ENCODE measurements at regions not wholly inside any gene's neighbourhood (a gene's known extent, or its start where the extent isn't known, plus 50 kb on each side); places are given as distances from the start of the nearest gene placed in this dataset.

DNA sequence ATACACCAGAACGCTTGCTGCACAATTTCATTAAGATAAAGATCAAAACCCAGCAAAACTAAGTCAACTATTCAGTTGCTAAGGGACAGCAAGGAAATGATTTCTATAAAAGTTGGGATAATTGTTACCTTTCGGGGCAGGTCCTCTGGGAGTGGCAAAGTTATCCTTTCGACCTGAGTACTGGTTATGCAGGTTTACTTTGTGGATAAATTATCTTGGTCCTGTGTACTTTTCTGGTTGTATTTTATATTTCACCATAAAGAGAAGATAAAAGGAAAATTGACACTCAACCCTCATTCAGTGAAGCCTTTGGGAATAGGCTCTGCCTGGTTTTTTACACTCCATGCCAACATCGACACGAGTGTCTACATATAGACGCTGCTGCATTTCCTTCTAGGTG lies 146.5 kb downstream of the SYK start:
- no peak for DNase-seq

DNA sequence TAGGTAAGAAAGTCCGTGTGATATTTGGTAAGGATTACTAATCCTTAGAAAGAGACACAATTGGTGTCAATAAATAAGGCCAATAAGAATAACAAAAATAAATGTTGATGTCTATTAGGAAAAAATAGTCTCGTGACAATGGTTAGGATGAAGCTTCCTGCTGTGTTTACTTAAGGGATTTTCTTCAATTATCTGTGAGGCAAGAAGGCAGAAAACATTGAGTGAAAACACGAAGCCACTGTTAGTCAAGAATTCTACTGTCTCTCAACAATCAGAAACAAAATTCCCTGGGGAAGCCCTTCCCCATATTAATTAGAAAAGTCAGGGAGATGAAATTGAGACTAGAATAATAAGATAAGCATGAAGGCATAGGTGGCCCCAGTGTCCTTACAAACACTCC lies 149.0 kb downstream of the SYK start:
- DNase-seq: no peak

DNA sequence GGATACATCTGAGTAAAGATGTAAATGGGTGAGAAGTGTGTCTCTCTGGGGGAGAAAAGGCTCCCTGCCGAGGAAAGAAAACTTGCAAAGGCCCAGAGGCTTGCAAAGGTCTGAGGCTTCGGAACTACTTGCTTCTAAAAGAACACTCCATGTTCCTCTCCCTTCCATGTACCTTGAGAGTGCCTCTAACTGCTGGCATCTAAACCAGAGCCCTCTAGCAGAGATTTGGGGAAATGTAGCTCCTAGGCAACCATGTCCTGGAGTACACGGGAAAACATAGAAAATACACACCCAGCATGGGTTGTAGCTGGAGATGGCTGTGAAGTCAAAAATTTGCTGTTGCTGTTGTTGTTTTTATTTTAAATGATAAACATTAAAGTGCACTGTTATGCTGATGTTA lies 151.6 kb downstream of the SYK start:
- DNase-seq: no peak

DNA sequence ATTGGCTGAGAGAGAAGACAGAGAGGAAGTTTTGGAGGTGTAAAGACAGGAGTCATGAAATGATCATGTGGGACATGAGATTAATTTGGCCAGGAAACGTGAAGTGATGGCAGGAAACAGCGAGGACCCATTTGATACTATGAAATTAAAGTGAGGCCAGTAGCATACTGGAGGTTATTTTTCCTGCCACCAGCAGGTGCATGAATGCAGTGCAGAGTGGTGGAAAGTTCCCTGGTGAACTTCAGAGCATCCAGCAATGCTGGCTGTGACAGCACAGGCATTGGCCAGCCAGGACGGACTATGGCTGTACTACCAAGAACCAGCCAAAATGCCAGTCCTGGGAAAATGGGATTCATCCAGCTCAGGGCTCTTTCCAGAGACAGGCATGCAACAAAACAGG lies 152.2 kb downstream of the SYK start:
- no peak for DNase-seq

DNA sequence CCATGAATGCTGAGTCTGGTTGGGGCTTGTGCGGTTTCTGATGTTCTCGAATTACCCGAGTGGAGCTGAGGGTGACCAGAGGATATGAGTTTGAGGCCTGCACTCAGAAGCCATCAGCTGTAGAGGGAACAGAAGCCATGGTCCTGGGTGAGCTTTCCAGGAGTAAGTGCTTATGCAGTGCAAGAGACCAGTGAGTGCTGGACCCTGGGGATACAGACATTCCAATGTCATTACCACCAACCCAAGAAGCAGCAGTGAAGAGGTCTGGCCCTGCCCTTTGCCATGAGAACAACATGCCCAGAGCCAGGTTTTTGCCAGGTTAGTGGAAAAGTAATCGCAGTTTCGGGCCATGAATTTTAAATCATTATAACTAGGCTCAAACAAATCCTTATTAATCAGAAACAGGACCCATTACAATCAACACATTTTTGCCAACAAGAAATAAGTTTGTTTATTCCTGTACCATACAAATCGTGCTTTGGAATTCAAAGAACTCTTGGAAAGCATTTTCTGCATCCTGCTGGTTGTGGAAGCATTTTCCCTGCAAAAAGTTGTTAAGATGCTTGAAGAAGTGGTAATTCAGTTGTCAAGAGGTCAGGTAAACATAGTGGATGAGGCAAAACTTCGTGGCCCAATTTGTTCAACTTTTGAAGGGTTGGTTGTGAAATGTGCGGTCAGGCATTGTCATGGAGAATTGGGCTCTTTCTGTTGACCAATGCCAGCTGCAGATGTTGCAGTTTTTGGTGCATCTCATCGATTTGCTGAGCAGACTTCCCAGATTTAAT lies 154.6 kb downstream of the SYK start:
- DNase-seq: no peak

DNA sequence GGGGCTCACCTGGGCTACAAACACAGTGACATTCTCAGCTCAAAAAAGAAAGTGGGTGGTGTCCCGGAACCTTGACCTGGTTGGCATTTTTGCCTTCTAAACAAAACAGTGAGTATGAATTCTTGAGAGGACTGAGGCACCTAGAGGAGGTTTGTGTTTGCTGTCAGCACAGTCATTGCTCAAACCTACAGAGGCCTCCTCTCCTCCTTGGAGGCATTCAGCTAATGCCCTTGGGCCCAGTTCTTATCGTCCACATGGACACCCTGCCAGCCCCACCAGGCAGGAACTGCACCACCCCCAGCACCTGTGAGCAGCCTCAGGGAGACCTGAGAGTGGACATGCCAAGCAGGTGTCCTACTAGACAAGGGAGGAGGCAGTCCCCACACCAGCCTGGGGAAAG lies 156.7 kb downstream of the SYK start:
- no peak for DNase-seq

DNA sequence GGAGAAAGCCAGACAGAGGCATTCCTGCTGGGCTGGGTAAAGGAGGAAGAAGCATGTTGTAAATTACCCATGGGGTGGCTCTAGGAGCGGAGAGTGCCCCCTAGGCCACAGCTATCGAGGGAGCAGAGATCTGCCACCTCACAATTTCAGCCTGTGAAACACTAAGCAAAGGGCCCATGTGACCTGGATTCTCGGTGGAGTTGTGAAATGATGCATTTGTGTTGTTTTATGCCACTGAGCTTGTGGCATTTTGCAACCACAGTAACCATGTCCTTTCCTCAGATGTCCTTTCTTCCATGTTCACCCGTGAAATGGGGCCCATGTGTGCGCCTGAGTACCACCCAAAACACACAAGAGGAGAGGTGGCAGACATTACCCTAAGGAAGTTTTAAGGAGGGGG lies 159.3 kb downstream of the SYK start:
- no peak for DNase-seq

DNA sequence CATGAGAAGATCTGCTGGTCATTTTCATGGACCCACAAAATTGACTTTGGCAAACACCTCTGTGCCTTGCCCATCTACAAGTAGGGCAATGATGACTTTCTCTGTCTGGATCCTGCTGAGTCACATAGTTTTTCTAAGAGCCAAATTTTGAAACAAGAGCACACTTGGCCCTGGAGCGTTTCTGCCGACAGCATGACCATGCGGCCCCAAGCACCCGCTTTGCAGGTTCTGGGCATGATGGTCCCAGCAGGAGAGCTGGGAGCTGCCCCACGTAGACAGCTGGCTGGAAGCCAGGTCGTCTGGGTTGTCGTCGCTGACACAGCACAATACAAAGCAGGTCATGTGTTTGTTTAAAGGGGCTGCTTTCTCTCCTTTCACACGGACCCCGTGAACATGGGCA lies 159.8 kb downstream of the SYK start:
- DNase-seq: no peak

DNA sequence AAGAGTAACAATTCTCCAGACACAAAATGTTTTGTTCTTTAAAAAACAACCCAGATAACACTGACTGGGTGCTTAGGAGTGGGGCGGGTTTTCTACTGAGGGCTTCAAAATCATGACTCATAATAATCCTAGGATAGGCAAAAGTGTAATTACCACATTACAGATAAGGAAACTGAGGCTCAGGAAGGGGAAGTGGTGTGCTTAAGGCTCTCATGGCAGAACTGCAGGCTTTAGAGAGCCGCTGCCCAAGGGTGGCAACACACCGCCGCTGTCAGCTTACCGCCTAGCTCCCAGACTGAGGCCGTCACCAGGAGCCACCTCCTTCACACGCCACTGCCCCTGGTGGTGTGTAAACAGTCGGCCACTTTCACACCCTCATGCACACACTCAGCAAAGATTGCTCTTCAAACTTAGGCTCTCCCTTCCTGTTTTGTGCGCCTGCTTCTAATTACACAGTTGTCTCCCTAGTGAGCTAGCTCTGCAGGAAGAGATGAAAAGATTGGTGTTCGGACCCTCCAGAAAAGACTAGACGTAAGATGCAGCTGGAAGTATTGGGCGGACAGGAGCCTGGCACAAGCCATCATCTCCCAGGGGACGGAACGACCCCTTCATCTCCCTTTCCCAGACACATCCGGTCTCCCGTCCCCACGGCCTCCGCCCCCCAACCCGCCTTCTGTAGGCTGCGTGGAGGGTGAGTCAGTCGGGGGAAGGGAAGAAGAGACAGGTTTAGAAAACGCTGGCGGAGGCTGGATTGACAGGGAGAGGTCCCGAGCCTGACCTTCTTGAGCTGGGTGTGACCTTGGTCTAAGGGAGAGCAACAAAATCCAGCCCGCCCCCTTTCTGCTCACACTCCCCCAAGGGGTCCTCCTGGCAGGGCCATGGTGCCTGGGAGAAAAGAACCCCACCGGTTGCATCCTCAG lies 162.7 kb downstream of the SYK start:
- DNase-seq: no peak

DNA sequence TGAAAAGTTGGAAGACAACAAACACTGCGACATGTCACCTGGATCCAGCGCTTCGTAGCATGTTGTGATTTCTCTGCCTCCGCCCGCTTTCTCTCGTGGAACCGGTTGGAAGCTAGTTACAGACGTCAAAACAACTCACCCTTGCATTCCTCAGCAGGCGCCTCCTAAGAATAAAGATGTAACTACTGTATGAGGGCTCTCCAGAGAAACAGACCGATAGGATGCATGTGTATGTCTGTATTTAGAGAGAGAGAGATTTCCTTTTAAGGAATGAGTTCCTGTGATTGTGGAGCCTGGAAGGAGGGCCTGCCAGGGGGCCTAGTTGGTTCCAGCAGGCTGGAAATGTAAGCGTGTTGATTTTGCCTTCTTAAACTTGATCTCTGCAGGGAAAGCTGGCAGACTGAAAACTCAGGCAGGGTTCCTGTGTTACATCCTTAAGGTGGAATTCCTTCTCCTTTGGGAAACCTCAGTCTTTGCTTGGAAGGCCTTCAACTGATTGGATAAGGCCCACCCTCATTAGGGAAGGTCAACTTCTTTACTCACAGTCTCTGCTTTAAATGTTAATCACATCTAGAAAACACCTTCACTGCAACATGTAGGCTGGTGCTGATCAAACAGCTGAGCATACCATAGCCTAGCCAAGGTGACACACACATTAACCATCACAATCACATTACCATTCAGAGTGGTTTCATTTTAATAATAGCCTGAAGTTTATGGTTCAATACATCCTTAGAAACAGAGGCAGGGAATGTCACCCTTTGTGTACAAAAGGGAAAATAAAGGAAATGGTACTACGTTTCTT lies 163.8 kb downstream of the SYK start:
- no peak for DNase-seq

DNA sequence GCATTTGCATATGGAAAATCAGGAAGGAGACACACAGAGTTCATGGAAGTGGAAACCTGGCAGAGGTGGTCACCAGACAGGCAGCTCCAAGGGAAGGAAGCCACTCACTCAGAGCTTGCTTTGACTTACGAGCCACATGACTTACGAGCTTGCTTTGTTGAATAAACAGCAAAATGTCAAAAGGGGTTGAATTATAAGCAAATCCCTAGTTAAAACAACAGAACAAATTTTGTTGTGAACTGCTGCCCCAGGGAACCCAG lies 164.3 kb downstream of the SYK start:
- no peak for DNase-seq

DNA sequence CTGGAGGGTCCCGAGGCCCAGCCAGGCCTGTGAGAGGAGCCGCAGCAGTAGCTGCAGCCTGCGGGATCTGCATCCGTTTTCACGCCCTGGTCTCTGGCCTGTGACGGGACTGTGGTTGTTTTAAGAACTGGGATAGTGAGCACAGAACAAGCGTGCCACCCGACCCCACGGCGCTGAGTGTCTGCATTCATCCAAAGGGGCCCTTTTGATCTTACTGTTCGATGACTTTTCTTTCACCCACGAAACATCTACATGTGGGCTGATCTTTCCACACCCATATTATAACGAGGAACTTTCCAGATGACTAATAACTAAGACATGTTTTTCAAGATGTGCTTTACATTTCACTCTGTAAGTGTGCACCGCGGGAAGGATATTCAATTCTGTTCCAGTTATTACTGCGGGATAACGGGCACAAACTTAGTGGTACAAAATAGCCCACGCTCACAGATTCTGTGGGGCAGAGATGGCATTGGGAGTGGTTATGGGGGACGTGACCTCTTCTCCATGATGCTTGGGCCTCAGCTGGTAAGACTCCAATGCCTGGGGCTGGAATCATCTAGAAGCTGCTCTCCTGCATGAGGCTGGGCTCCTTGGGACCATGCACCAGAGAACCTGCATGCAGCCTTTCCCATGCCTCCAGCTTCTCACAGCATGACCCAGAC lies 165.0 kb downstream of the SYK start:
- DNase-seq: no peak

DNA sequence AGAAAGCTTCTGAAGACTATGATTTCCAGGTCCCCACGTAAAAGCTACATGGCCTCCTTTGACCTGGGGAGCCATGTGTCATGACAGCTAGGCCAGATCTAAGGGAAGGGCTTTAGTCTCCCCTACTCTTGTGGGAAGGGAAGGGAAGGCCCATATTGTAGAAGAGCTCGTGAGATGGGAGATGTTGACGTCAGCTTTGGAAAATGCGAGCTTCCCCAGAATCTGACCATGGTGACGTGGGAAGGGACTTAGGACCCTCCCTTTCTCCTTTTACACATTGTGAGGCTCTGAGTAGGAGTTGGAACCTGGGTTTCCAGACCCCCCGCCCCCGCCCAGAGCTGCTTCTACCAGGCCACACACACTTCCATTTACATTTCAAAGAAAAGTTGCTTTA lies 165.5 kb downstream of the SYK start:
- no peak for DNase-seq

DNA sequence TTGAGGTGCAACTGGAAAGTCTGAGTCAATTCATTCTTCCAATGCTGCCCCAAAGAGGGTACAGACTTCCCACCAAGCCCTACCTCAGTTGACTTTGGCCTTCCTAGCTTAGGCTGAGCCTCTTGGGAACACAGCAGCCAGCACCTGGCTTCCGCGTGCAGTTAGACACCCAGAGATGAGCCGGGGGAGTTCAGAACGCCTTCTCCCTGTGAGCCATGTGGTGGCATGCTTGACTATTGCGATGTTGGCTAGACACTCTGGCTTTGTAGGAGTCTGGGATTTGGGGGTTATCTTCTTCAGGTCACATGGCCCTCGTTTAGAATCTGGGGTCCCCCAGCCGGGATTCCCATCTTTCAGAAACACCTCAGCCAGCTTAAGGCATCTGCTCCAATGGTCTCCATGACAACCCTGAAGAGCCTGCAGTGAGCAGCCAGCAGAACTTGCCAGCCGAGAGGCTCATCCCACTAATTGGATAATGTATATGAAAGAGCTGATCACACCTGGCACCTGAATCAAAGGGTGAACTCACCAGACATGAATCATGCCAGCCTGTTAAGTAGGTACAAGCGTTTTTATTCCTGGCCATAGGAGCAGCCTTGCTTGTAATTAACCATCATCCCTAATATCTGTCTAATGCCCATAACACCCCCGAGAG lies 167.5 kb downstream of the SYK start:
- DNase-seq: no peak

DNA sequence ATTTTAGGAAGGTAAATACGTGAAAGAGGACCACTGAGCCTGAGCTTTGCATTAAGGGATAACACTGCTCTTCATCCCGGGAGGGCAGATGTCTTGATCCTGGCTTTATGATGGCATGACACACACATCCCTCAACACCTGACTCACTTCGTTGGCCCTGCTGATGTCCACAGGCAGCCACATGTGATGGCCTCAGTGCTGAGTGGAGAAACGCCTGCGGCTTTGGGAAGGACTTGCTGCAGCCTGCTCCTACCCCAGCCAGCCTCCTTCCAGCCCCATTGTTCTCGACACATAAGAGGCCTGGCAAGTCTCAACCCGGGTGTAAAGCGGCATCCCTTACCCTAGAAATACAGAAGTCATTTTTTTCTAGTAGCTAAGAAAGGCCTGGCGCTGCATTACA lies 169.0 kb downstream of the SYK start:
- DNase-seq: no peak

DNA sequence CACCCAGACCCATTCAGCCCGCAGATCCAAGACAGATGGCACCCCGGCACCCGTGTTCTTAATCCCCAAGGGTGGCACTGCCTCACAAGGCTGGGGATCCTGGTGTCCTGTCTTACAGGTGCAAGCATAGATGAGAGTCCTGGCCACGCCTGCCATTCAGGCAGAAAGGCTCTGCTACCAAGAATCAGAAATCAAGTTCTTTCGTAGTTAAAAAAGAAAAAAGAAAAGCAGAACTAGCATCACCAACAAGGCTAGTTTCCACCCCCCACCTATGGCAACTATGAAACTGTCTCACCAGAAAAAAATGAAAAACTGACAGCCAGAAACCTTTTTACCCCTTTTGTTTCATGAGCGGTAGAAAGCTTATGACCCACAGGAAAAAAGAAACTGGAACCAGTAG lies 170.4 kb downstream of the SYK start:
- no peak for DNase-seq

DNA sequence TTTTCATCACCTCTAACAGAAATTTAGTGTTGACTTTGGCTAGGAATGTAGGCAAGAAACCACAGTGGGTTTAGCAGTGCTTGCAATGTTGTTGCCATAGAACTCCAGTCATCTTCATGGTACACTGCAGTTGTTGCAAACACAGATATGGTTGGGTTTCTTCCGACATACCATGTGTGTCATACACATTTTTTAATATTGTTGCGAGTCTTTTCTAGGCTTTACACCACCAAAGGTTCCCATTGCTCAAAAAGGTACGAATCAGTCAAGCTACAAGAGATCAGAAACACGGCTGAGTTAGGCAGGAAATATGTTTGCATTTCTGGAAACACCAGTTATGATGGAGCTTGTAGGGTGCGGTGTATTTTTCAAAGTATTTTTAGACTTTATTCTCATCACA lies 172.4 kb downstream of the SYK start:
- DNase-seq: no peak

DNA sequence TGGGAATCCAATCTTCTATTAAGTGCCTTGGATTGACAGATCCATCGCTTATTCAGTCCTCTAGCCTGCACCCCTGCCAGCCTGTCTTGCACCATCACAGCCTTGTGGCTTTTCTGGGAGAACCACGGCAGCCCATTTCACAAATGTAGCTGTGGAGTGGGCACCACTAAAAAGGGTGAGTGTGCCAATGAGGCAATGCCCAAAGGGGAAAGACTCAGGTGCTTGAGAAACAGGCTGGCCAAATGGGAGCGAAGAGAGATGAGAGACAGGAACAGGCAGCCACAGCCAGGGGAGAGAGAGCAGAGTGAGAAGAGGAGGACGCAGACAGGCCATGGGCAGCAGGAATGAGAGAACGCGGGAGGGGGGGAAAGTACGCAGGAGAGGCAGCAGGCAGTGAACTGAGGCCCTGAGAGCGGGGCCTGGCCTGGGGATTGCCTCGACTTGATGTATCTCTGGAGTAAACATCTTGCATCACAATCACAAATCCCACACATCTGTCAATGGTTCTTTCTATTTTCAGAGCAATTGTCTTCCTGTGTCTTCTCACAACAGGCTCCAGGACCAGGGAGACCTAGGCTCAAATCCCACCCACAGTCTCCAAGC lies 173.1 kb downstream of the SYK start:
- no peak for DNase-seq

DNA sequence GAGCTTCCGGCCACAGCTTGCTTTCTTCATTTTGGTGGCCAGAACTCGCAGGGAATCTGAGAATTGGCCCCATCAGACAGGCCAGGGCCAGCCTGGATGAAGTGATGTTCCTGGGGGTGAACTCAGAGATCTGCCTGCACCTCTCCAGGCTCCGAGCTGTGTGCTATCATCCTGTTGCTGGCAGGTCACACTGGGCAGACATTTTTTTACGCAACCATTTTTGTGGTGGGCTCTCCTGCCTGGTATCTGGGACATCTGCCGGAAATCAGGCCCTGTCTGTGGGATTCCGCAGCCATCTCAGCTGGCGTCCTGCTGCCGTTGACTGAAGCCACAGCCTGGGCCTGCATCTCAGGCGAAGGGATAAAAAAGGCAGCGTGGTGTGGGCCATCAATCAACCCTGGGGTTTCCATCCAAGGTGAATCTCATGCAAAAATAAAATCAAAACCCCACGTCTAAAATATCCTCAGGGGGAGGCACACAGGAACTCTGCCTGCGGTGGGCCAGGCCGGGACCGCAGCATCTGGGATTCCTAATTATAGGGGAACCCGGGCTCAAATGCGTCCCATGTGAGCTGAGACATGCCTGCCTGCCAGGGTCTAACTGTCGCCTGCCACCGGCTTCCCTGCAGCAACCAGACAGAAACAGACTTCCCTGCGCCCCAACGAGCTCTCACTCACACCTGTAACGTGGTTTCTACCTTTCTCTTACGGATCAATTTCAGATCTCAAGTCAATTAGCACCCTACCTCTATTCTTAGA lies 174.3 kb downstream of the SYK start:
- peak in 1 of 2 experiments; percentile 19 for DNase-seq

DNA sequence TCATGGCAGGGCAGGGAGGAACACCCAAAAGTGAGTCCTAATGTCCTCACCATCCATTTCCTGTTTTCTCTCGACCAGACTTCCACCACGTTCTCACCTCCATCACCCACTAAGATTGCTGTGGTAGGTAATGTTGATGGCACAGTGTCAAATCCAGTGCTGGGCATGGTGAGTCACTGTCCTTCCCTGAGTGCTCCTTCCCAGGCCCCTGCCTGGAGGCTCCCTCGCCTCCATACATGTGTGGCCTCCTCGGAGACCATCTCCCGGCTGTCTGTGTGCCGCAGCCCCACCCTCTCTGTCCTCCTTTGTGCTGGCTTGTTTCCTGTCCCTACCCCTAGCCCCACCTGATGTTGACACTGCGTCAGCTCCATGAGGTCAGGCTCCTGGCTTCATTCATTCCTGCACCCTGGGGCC lies 177.5 kb downstream of the SYK start:
- DNase-seq: no peak

DNA sequence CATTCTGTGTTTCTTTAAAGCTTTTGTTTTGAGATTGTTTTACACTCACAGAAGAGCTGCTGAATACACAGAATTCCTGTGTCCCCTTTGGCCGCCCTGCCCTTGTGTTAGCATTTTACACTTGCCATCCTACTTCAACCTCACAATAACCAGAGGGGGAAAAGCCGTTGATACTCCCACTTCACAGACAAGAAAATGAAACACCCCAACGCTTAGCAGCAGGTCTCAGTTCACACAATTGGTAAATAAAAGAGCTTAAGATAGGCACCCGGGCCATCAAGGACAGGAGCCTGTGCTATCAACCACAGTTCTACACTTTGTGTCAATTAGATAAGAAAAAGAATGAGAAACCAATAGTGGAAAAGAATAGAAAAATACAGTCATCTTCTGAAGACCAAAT lies 178.0 kb downstream of the SYK start:
- no peak for DNase-seq

All from cerebellar nuclear complex (tissue), 1 donor.